GM13976 (cell line): ENCODE measurements at regions not wholly inside any gene's neighbourhood (a gene's known extent, or its start where the extent isn't known, plus 50 kb on each side); places are given as distances from the start of the nearest gene placed in this dataset.

Experiments used
- DNase-seq: peaks from one replicate; pipeline ENCODE4 v3.0.0; 2012; ENCODE audit warnings: low spot score
- CTCF ChIP-seq: IDR thresholded peaks from 2 replicates; pipeline ENCODE4 v1.5.1; 2012; ENCODE audit warnings: borderline replicate concordance, mild to moderate bottlenecking; ENCODE audit not compliant: insufficient read depth; ENCODE audit errors: extremely low read depth, missing control alignments, control extremely low read depth
- in situ Hi-C: fragments of 300-500 bp; cut with MboI; formaldehyde crosslinking; loops from one replicate; pipeline ENCODE4 v1.12.0; 2022; ENCODE audit warnings: low sequenced_read_pairs, mixed read lengths, inconsistent platforms; ENCODE audit not compliant: unreplicated experiment

GRCh38 chr17:72535779-72536178 lies 415.0 kb downstream of the SOX9 start:
- in situ Hi-C loops, result loop anchor here (25.0 kb wide), 3 partner anchors 423 to 1773 kb away; partner anchors contain the start of gene SOX9
- DNase-seq, result no peak
- TF ChIP-seq CTCF, result no peak

GRCh38 chr17:72536788-72537187 lies 416.0 kb downstream of the SOX9 start:
- in situ Hi-C loops, result loop anchor here (25.0 kb wide), 3 partner anchors 424 to 1774 kb away; partner anchors contain the start of gene SOX9
- TF ChIP-seq CTCF, result no peak
- no peak for DNase-seq

DNA sequence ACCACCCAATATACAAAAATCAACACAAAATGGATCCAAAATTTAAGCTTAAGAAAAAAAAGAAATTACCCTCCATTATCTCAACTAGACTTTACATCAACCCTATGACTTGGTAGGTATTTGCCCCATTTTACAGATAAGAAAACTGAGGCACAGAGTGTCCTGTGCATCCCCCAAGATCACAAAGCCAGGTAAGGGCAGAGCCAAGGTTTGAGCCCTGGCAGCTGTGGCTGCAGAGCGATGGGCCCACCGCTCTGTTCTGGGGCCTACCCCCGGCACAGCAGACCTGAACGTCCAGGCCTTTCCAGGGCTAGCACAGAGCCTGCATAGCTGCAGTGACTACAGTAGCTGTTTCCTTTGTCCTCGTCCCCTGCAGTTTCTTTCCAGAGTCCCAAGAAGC lies 417.6 kb downstream of the SOX9 start:
- DNase-seq, result no peak
- in situ Hi-C loops, result loop anchor here (25.0 kb wide), 3 partner anchors 426 to 1776 kb away; partner anchors contain the start of gene SOX9
- TF ChIP-seq CTCF, result no peak

DNA sequence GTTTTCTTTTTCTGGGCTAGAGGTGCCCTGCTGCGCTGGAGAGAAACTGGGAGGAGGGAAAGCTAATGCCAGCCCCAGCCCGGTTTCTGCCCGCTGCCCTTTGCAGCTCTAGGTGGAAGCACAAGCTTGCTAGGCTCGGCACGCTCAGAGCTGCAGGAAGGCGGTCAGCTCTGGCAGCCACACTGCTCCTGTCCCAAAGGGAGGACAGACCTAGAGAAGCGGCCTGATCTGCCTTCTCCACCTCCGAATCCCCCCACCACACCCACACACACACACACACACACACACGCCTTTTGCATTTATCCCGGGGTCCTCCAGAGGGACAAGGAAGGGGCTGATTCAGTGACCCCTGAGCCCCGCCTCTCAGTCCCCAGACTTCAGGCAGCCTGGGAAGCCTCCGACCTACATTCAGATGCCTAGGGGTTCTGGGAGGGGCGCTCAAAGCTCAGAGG lies 418.1 kb downstream of the SOX9 start:
- DNase-seq, result no peak
- in situ Hi-C loops, result loop anchor here (25.0 kb wide), 3 partner anchors 427 to 1777 kb away; partner anchors contain the start of gene SOX9
- TF ChIP-seq CTCF, result no peak

DNA sequence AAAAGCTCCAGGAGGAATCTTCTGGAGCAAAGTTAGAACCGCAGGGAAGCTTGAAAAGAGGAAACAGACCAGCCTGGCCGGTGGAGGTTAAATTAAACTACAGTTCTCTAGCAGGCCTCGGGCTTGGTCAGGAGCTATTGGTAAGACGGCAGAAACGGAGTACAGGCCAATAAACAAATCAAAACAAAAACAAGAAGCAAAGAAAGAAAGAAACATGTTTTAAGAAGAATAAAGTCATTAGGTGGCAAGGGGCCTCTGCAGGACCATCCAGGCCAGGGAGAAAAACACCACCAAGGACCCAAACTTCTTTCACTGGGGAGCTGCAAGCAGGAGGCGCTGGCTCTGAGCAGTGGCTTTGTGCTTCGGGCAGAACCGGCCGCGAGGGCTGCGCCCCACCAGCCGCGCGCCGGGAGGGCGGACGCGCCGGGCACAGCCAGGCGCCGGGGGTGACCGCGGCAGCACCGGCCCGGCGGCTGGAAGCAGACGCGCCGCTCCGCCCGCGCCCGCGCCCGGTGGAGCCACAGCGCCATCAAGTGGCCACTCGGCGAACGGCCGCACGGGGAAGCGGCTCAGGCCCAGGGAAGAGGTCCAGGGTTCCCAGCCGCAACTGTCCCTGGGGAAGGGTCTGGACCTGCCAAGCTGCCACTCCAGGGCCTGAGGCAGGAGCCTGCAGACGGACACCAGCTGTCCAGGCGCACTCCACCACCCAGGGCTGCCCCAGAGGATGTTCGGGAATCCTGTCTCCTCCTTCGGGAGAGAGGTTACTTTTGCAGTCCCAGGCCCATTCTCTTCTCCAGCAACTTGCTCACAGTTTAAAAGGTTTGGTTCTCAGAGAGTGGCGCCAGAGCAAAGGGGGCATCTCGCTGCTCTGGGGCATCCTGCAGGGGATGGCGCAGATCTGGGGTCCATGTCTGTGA lies 419.4 kb downstream of the SOX9 start:
- in situ Hi-C loops, result loop anchor here (25.0 kb wide), 3 partner anchors 428 to 1778 kb away; partner anchors contain the start of gene SOX9
- TF ChIP-seq CTCF, result peak; percentile 100
- peak; percentile 92 for DNase-seq

- TF ChIP-seq CTCF, result no peak
- DNase-seq, result no peak
- in situ Hi-C loops, result loop anchor here (25.0 kb wide), 3 partner anchors 430 to 1780 kb away; partner anchors contain the start of gene SOX9
Measured at GRCh38 chr17:72542317-72542716, 421.5 kb downstream of the SOX9 start.
